GM19395 (cell line): ENCODE measurements at regions not wholly inside any gene's neighbourhood (a gene's known extent, or its start where the extent isn't known, plus 50 kb on each side); places are given as distances from the start of the nearest gene placed in this dataset.

Experiments used
- ATAC-seq: cut with Tn5 transposase; IDR thresholded peaks from one replicate; pipeline ENCODE4 v1.9.1; 2021; ENCODE audit warnings: mild to moderate bottlenecking, moderate library complexity; ENCODE audit not compliant: unreplicated experiment

- no peak for ATAC-seq
These were observed 55.9 kb downstream of the ZBTB18 start for GRCh38 chr1:244106837-244107493.

- peak; percentile 75 for ATAC-seq
These were observed 59.9 kb downstream of the ZBTB18 start for GRCh38 chr1:244111027-244111426.

- no peak for ATAC-seq
These were observed 61.0 kb downstream of the ZBTB18 start for GRCh38 chr1:244112041-244112440.

GRCh38 chr1:244112636-244113035 lies 61.6 kb downstream of the ZBTB18 start:
- no peak for ATAC-seq

- no peak for ATAC-seq
These were observed 62.6 kb downstream of the ZBTB18 start for GRCh38 chr1:244113532-244114320.

- ATAC-seq: no peak
These were observed 63.8 kb downstream of the ZBTB18 start for GRCh38 chr1:244114892-244115291.

GRCh38 chr1:244116946-244117345 lies 65.9 kb downstream of the ZBTB18 start:
- ATAC-seq: no peak

GRCh38 chr1:244118109-244118761 lies 67.2 kb downstream of the ZBTB18 start:
- no peak for ATAC-seq

- ATAC-seq: no peak
These were observed 77.7 kb downstream of the ZBTB18 start for GRCh38 chr1:244128591-244129383.

GRCh38 chr1:244137276-244137675 lies 86.2 kb downstream of the ZBTB18 start:
- no peak for ATAC-seq

GRCh38 chr1:244137725-244138124 lies 86.6 kb downstream of the ZBTB18 start:
- no peak for ATAC-seq

GRCh38 chr1:244138399-244138798 lies 87.3 kb downstream of the ZBTB18 start:
- ATAC-seq: no peak

GRCh38 chr1:244139655-244140054 lies 88.6 kb downstream of the ZBTB18 start:
- no peak for ATAC-seq

- ATAC-seq: no peak
These were observed 89.3 kb downstream of the ZBTB18 start for GRCh38 chr1:244140420-244140819.

- ATAC-seq: no peak
These were observed 93.0 kb downstream of the ZBTB18 start for GRCh38 chr1:244144053-244144452.

GRCh38 chr1:244150071-244150470 lies 99.0 kb downstream of the ZBTB18 start:
- ATAC-seq: no peak

GRCh38 chr1:244150665-244151064 lies 99.6 kb downstream of the ZBTB18 start:
- no peak for ATAC-seq

- no peak for ATAC-seq
These were observed 100.5 kb downstream of the ZBTB18 start for GRCh38 chr1:244151537-244151936.

- ATAC-seq: no peak
These were observed 103.4 kb downstream of the ZBTB18 start for GRCh38 chr1:244154508-244154871.

- no peak for ATAC-seq
These were observed 103.9 kb downstream of the ZBTB18 start for GRCh38 chr1:244154872-244155531.

- no peak for ATAC-seq
These were observed 104.6 kb downstream of the ZBTB18 start for GRCh38 chr1:244155661-244156060.
